OCI-LY1 (cell line): ENCODE measurements at regions not wholly inside any gene's neighbourhood (a gene's known extent, or its start where the extent isn't known, plus 50 kb on each side); places are given as distances from the start of the nearest gene placed in this dataset.

Experiments used
- EZH2 ChIP-seq: fragments of 200-600 bp; sonication (generic), shearing (Covaris generic); IDR thresholded peaks from 2 replicates; pipeline ENCODE4 v1.8.0; 2017; ENCODE audit warnings: borderline replicate concordance, mixed run types, mild to moderate bottlenecking, antibody characterized with exemption, low read length, moderate library complexity, mixed read lengths
- TF ChIP-seq, protein P1 (sequence below): fragments of 200-600 bp; sonication (generic), shearing (Covaris generic); IDR thresholded peaks from 2 replicates; pipeline ENCODE4 v1.5.1; 2017; ENCODE audit warnings: mild to moderate bottlenecking, antibody characterized with exemption, low read length, moderate library complexity, mixed read lengths

DNA sequence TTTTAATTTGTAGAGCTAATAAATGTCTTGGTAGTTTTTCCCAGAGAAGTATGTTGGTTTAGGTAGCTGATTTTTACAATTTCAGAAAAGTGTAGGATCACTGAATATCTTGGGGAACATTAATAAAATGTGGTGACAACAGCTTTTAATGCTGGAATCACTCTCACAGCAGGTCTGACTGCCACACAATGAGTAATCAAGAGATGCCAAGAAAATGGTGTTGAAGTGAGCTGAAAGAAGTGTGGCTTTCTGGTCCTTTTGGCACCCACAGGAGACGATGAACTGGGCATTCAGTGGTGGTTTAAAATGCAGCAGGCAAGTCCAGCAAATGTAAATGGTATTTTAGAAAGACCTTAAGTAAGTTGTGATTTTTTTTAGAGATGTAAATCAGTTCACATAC is 175.8 kb downstream of the CBLN2 start:
- TF ChIP-seq, protein P1, sequence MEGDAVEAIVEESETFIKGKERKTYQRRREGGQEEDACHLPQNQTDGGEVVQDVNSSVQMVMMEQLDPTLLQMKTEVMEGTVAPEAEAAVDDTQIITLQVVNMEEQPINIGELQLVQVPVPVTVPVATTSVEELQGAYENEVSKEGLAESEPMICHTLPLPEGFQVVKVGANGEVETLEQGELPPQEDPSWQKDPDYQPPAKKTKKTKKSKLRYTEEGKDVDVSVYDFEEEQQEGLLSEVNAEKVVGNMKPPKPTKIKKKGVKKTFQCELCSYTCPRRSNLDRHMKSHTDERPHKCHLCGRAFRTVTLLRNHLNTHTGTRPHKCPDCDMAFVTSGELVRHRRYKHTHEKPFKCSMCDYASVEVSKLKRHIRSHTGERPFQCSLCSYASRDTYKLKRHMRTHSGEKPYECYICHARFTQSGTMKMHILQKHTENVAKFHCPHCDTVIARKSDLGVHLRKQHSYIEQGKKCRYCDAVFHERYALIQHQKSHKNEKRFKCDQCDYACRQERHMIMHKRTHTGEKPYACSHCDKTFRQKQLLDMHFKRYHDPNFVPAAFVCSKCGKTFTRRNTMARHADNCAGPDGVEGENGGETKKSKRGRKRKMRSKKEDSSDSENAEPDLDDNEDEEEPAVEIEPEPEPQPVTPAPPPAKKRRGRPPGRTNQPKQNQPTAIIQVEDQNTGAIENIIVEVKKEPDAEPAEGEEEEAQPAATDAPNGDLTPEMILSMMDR: no peak
- no peak for TF ChIP-seq EZH2
